Left cardiac atrium (tissue), 4 donors: ENCODE measurements at regions not wholly inside any gene's neighbourhood (a gene's known extent, or its start where the extent isn't known, plus 50 kb on each side); places are given as distances from the start of the nearest gene placed in this dataset.
"Not testable (repeated sequence)": the region's sequence is repeated elsewhere in the genome, so short reads cannot be mapped to it uniquely, and the experiment has no call there.

ENCODE experiments used
- ATAC-seq, 2 donors: fragments of 200-7000 bp; cut with Tn5 transposase; one replicate each; pipeline ENCODE4 v1.9.1; 2020; ENCODE audit warnings: mild to moderate bottlenecking in 2 of 2, moderate library complexity in 2 of 2
- DNase-seq: peaks from one replicate; pipeline ENCODE4 v3.0.0-alpha.2; 2020
- intact Hi-C, 2 donors: fragments of 100-400 bp; cut with DNase I; formaldehyde crosslinking; loops; one replicate each; pipeline versions ENCODE4 v1.14.1 to v1.15.1; 2022 to 2023
- donor health status: DM: no; HTN: yes; CAD: no.
- donor health status: DM: no; HTN: yes; CAD: no; lungs with severe emphysema.
- donor health status: DM: yes; HTN: yes; CAD: no.
- donor health status: Dilated cardiomyopathy.

- DNase-seq (no peak), ATAC-seq (no peak)
- intact Hi-C loops: no loop called here
Observed at GRCh38 chr9:78905986-78906755, 609.2 kb downstream of the PSAT1 start.

- intact Hi-C loops: no loop called here
- ATAC-seq (no peak), DNase-seq (no peak)
Observed at GRCh38 chr9:78909566-78909965, 612.6 kb downstream of the PSAT1 start.

- DNase-seq, intact Hi-C loops, ATAC-seq: not testable (repeated sequence)
Observed at GRCh38 chr9:78916884-78917283, 620.0 kb downstream of the PSAT1 start.

GRCh38 chr9:78918976-78919375 is 622.1 kb downstream of the PSAT1 start:
- intact Hi-C loops: no loop called here
- no peak for ATAC-seq
- no peak for DNase-seq

GRCh38 chr9:78919701-78920100 is 622.8 kb downstream of the PSAT1 start:
- peak in 1 of 2 donors; percentile 36 for ATAC-seq

GRCh38 chr9:78921341-78921740 is 624.4 kb downstream of the PSAT1 start:
- ATAC-seq (no peak), DNase-seq (no peak)
- intact Hi-C loops: no loop called here

More at GRCh38 chr9:78919701-78920100, 622.8 kb downstream of the PSAT1 start:
- no peak for DNase-seq
- intact Hi-C loops: no loop called here

GRCh38 chr9:78923966-78924659 is 627.2 kb downstream of the PSAT1 start:
- no peak for ATAC-seq
- intact Hi-C loops: no loop called here

GRCh38 chr9:78927099-78927940 is 630.4 kb downstream of the PSAT1 start:
- intact Hi-C loops: no loop called here
- DNase-seq: no peak
- no peak for ATAC-seq

More at GRCh38 chr9:78923966-78924659, 627.2 kb downstream of the PSAT1 start:
- DNase-seq: no peak

GRCh38 chr9:78928625-78929405 is 631.9 kb downstream of the PSAT1 start:
- intact Hi-C loops: no loop called here
- DNase-seq: no peak

GRCh38 chr9:78930281-78930680 is 633.4 kb downstream of the PSAT1 start:
- intact Hi-C loops: no loop called here
- ATAC-seq (no peak), DNase-seq (no peak)

More at GRCh38 chr9:78928625-78929405, 631.9 kb downstream of the PSAT1 start:
- ATAC-seq: no peak

- ATAC-seq: no peak
- intact Hi-C loops: no loop called here
Observed at GRCh38 chr9:78932849-78933627, 636.1 kb downstream of the PSAT1 start.

GRCh38 chr9:78934880-78935279 is 636.9 kb upstream of the TLE4 start:
- intact Hi-C loops: no loop called here
- DNase-seq (no peak), ATAC-seq (no peak)

More at GRCh38 chr9:78932849-78933627, 636.1 kb downstream of the PSAT1 start:
- DNase-seq: no peak

GRCh38 chr9:78938821-78939220 is 632.9 kb upstream of the TLE4 start:
- ATAC-seq (no peak), DNase-seq (no peak)
- intact Hi-C loops: no loop called here

GRCh38 chr9:78939311-78940065 is 632.3 kb upstream of the TLE4 start:
- DNase-seq (no peak), ATAC-seq (no peak)
- intact Hi-C loops: no loop called here

GRCh38 chr9:78940121-78940855 is 631.5 kb upstream of the TLE4 start:
- DNase-seq (no peak), ATAC-seq (peak in 1 of 2 donors; percentile 88)
- intact Hi-C loops: no loop called here

GRCh38 chr9:78954286-78954685 is 617.5 kb upstream of the TLE4 start:
- DNase-seq (no peak), ATAC-seq (no peak)
- intact Hi-C loops: no loop called here

GRCh38 chr9:78958892-78959291 is 612.9 kb upstream of the TLE4 start:
- ATAC-seq: no peak
- intact Hi-C loops: no loop called here

More at GRCh38 chr9:78958892-78959291, 612.9 kb upstream of the TLE4 start:
- DNase-seq: no peak
